ENCODE measurements at regions not wholly inside any gene's neighbourhood (a gene's known extent, or its start where the extent isn't known, plus 50 kb on each side); places are given as distances from the start of the nearest gene placed in this dataset.
"Not testable (repeated sequence)": the region's sequence is repeated elsewhere in the genome, so short reads cannot be mapped to it uniquely, and the experiment has no call there.

- no peak for TF ChIP-seq CTCF (IDR thresholded peaks at IDR 0.05; ENCODE audit: low read depth, low read length)
- no peaks in the 10 kb centered on the region for H3K4me1 ChIP-seq (ENCODE audit: low read depth)
- H3K27me3 ChIP-seq, result no peaks in the 10 kb centered on the region
- no peak overlapping the region for H3K27ac ChIP-seq
- H3K9me3 ChIP-seq (ENCODE audit: low read depth), result no peaks in the 10 kb centered on the region
- DNase-seq (ENCODE audit: low read depth in 1 of 2, low spot score in 1 of 2), result no peak
- H3K36me3 ChIP-seq, result no peaks in the 10 kb centered on the region
- no peak overlapping the region for H3K4me3 ChIP-seq
These were observed 164.6 kb upstream of the KCTD7 start for GRCh38 chr7:66464059-66464458.

- no peak for TF ChIP-seq CTCF (IDR thresholded peaks at IDR 0.05; ENCODE audit: low read depth, low read length)
These were observed 162.5 kb upstream of the KCTD7 start for GRCh38 chr7:66466081-66466600.

GRCh38 chr7:66467887-66468286 is 160.8 kb upstream of the KCTD7 start:
- H3K4me3 ChIP-seq, result no peak overlapping the region
- TF ChIP-seq CTCF (IDR thresholded peaks at IDR 0.05; ENCODE audit: low read depth, low read length), result no peak
- no peak for DNase-seq (ENCODE audit: low read depth in 1 of 2, low spot score in 1 of 2)
- no peaks in the 10 kb centered on the region for H3K4me1 ChIP-seq (ENCODE audit: low read depth)
- H3K9me3 ChIP-seq (ENCODE audit: low read depth), result no peaks in the 10 kb centered on the region
- H3K27me3 ChIP-seq, result no peaks in the 10 kb centered on the region
- no peak overlapping the region for H3K27ac ChIP-seq
- H3K36me3 ChIP-seq, result no peaks in the 10 kb centered on the region

More at GRCh38 chr7:66466081-66466600, 162.5 kb upstream of the KCTD7 start:
- H3K36me3 ChIP-seq, result no peaks in the 10 kb centered on the region
- no peak overlapping the region for H3K27ac ChIP-seq
- peak in 1 of 2 donors; percentile 7 for DNase-seq (ENCODE audit: low read depth in 1 of 2, low spot score in 1 of 2)
- H3K4me1 ChIP-seq (ENCODE audit: low read depth), result no peaks in the 10 kb centered on the region
- H3K4me3 ChIP-seq, result no peak overlapping the region
- H3K9me3 ChIP-seq (ENCODE audit: low read depth), result no peaks in the 10 kb centered on the region
- no peaks in the 10 kb centered on the region for H3K27me3 ChIP-seq

GRCh38 chr7:66473064-66473463 is 155.6 kb upstream of the KCTD7 start:
- DNase-seq (ENCODE audit: low read depth in 1 of 2, low spot score in 1 of 2); H3K4me1 ChIP-seq (ENCODE audit: low read depth); H3K9me3 ChIP-seq (ENCODE audit: low read depth); H3K27ac ChIP-seq; H3K36me3 ChIP-seq; H3K27me3 ChIP-seq; H3K4me3 ChIP-seq: not testable (repeated sequence)

GRCh38 chr7:66474441-66474840 is 154.2 kb upstream of the KCTD7 start:
- TF ChIP-seq CTCF (IDR thresholded peaks at IDR 0.05; ENCODE audit: low read depth, low read length), result no peak
- Histone ChIP-seq H3K27me3 (no peaks in the 10 kb centered on the region), H3K27ac (no peak overlapping the region), H3K4me3 (no peak overlapping the region), H3K9me3 (ENCODE audit: low read depth) (no peaks in the 10 kb centered on the region), H3K4me1 (ENCODE audit: low read depth) (no peaks in the 10 kb centered on the region), H3K36me3 (peaks cover 4% of the 10 kb centered on the region)
- DNase-seq (ENCODE audit: low read depth in 1 of 2, low spot score in 1 of 2), result no peak

GRCh38 chr7:66476056-66476455 is 152.6 kb upstream of the KCTD7 start:
- not testable (repeated sequence) for H3K4me1 ChIP-seq (ENCODE audit: low read depth); H3K27me3 ChIP-seq; H3K9me3 ChIP-seq (ENCODE audit: low read depth); H3K4me3 ChIP-seq; DNase-seq (ENCODE audit: low read depth in 1 of 2, low spot score in 1 of 2); H3K27ac ChIP-seq
- peaks cover 14% of the 10 kb centered on the region for H3K36me3 ChIP-seq

GRCh38 chr7:66477822-66478397 is 150.8 kb upstream of the KCTD7 start:
- H3K4me3 ChIP-seq; H3K27ac ChIP-seq; H3K4me1 ChIP-seq (ENCODE audit: low read depth); DNase-seq (ENCODE audit: low read depth in 1 of 2, low spot score in 1 of 2); H3K9me3 ChIP-seq (ENCODE audit: low read depth); H3K27me3 ChIP-seq: not testable (repeated sequence)
- H3K36me3 ChIP-seq, result peaks cover 14% of the 10 kb centered on the region

GRCh38 chr7:66481229-66481628 is 147.5 kb upstream of the KCTD7 start:
- H3K36me3 ChIP-seq, result peaks cover 10% of the 10 kb centered on the region
- H3K27me3 ChIP-seq; H3K9me3 ChIP-seq (ENCODE audit: low read depth); H3K27ac ChIP-seq; H3K4me1 ChIP-seq (ENCODE audit: low read depth); DNase-seq (ENCODE audit: low read depth in 1 of 2, low spot score in 1 of 2); H3K4me3 ChIP-seq: not testable (repeated sequence)

- H3K4me1 ChIP-seq (ENCODE audit: low read depth); H3K9me3 ChIP-seq (ENCODE audit: low read depth); DNase-seq (ENCODE audit: low read depth in 1 of 2, low spot score in 1 of 2); H3K27me3 ChIP-seq; H3K27ac ChIP-seq; H3K36me3 ChIP-seq; H3K4me3 ChIP-seq: not testable (repeated sequence)
These were observed 139.6 kb upstream of the KCTD7 start for GRCh38 chr7:66489065-66489464.

- not testable (repeated sequence) for H3K4me3 ChIP-seq; H3K9me3 ChIP-seq (ENCODE audit: low read depth); H3K36me3 ChIP-seq; H3K4me1 ChIP-seq (ENCODE audit: low read depth); H3K27ac ChIP-seq; H3K27me3 ChIP-seq; DNase-seq (ENCODE audit: low read depth in 1 of 2, low spot score in 1 of 2)
These were observed 138.9 kb upstream of the KCTD7 start for GRCh38 chr7:66489741-66490140.
